Gastroesophageal sphincter (tissue), 3 donors: ENCODE measurements at regions not wholly inside any gene's neighbourhood (a gene's known extent, or its start where the extent isn't known, plus 50 kb on each side); places are given as distances from the start of the nearest gene placed in this dataset.

Source experiments
- EP300 ChIP-seq: sonication (generic); formaldehyde crosslinking; IDR thresholded peaks from one replicate; pipeline ENCODE4 v1.6.1; 2017; ENCODE audit warnings: antibody characterized with exemption, mild to moderate bottlenecking
- POLR2A ChIP-seq, 2 donors: fragments of 450-650 bp; IDR thresholded peaks; one replicate each; pipeline ENCODE4 v1.6.1; 2017; ENCODE audit warnings: antibody characterized with exemption in 2 of 2, mild to moderate bottlenecking in 2 of 2, moderate library complexity in 1 of 2
- POLR2AphosphoS5 ChIP-seq: sonication (generic); formaldehyde crosslinking; IDR thresholded peaks from one replicate; pipeline ENCODE4 v1.6.1; 2017; ENCODE audit warnings: antibody characterized with exemption
- TF ChIP-seq, protein P1 (sequence below), 4 experiments: fragments of 200-600 bp in 2 of 4; fragments of 450-650 bp in 2 of 4; sonication (generic) in 1 of 4; IDR thresholded peaks; one replicate each; pipeline ENCODE4 v1.5.1; 2017 to 2019; ENCODE audit warnings: antibody characterized with exemption in 4 of 4, mild to moderate bottlenecking in 2 of 4, moderate library complexity in 2 of 4

DNA sequence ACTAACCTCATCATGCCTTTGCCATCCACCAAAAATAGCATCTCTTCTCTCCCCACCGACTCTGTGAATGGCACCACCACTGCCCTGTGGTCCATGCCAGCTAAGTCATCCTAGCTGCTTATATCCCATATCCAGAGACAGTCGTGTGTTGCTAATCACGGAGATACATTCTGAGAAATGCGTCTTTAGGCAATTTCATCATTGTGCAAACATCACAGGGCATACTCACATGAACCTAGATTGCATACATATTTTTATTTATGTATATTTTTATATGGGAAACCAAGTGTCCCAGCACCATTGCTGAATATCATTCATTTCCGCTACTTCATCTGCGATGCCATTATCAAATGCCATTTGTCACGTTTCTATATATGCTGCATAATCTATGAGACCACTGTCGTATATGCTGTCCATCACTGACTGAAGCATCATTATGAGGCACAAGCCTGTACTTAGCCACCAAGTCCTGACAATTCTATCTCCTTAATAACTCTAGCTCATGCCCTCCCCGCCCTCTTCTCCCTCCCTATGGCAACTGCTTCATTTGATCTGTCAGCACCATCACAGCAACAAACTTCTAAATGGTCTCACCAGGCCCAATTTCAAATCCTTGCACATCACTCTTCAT is 104.2 kb downstream of the HSPH1 start:
- TF ChIP-seq, protein P1, sequence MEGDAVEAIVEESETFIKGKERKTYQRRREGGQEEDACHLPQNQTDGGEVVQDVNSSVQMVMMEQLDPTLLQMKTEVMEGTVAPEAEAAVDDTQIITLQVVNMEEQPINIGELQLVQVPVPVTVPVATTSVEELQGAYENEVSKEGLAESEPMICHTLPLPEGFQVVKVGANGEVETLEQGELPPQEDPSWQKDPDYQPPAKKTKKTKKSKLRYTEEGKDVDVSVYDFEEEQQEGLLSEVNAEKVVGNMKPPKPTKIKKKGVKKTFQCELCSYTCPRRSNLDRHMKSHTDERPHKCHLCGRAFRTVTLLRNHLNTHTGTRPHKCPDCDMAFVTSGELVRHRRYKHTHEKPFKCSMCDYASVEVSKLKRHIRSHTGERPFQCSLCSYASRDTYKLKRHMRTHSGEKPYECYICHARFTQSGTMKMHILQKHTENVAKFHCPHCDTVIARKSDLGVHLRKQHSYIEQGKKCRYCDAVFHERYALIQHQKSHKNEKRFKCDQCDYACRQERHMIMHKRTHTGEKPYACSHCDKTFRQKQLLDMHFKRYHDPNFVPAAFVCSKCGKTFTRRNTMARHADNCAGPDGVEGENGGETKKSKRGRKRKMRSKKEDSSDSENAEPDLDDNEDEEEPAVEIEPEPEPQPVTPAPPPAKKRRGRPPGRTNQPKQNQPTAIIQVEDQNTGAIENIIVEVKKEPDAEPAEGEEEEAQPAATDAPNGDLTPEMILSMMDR (IDR thresholded peaks at IDR 0.05), result no peak
- TF ChIP-seq POLR2AphosphoS5 (no peak), POLR2A (IDR thresholded peaks at IDR 0.05) (no peak), EP300 (no peak)
